ENCODE measurements at regions not wholly inside any gene's neighbourhood (a gene's known extent, or its start where the extent isn't known, plus 50 kb on each side); places are given as distances from the start of the nearest gene placed in this dataset.

- in situ Hi-C loops (cut with MboI), result no loop called here
Observed at GRCh38 chr10:21175797-21176196, 278.7 kb upstream of the NEBL start.

More at GRCh38 chr10:21175797-21176196, 278.7 kb upstream of the NEBL start:
- intact Hi-C loops (cut with micrococcal nuclease; ENCODE audit: unreplicated experiment), result no loop called here
- 26% methylated on average over 4 of the region's 4 CpGs for WGBS (ENCODE audit: insufficient coverage, insufficient replicate concordance, low lambda C conversion rate, missing lambda C conversion rate)
- no peak for FAIRE-seq
- SMC1A ChIA-PET (ENCODE audit: uncharacterized antibody, unreplicated experiment), result interaction anchor here (1.3 kb wide), 1 partner anchor 12 kb away, joined by 3 read pairs; no protein-coding TSS in a partner anchor
- H3K9ac ChIP-seq (ENCODE audit: control insufficient read depth, insufficient read depth, low read length), result no peak overlapping the region
- TF ChIP-seq, protein P1, sequence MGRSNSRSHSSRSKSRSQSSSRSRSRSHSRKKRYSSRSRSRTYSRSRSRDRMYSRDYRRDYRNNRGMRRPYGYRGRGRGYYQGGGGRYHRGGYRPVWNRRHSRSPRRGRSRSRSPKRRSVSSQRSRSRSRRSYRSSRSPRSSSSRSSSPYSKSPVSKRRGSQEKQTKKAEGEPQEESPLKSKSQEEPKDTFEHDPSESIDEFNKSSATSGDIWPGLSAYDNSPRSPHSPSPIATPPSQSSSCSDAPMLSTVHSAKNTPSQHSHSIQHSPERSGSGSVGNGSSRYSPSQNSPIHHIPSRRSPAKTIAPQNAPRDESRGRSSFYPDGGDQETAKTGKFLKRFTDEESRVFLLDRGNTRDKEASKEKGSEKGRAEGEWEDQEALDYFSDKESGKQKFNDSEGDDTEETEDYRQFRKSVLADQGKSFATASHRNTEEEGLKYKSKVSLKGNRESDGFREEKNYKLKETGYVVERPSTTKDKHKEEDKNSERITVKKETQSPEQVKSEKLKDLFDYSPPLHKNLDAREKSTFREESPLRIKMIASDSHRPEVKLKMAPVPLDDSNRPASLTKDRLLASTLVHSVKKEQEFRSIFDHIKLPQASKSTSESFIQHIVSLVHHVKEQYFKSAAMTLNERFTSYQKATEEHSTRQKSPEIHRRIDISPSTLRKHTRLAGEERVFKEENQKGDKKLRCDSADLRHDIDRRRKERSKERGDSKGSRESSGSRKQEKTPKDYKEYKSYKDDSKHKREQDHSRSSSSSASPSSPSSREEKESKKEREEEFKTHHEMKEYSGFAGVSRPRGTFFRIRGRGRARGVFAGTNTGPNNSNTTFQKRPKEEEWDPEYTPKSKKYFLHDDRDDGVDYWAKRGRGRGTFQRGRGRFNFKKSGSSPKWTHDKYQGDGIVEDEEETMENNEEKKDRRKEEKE (IDR thresholded peaks at IDR 0.05), result no peak
- TF ChIP-seq IKZF2 (IDR thresholded peaks at IDR 0.05) (no peak), MYC (IDR thresholded peaks at IDR 0.05; ENCODE audit: insufficient read depth, insufficient read length, insufficient replicate concordance, low read length, severe bottlenecking) (no peak), STAT1 (conservative IDR thresholded peaks at IDR 0.05) (no peak)
- peaks cover 2 to 12% of the 10 kb centered on the region in 2 experiments for H3K27me3 ChIP-seq (replicated peaks in 1 of 2; ENCODE audit: control insufficient read depth in 2 of 2, insufficient read depth in 2 of 2, low read length in 1 of 2)
- no peak overlapping the region for H3K27ac ChIP-seq (ENCODE audit: control insufficient read depth, insufficient read depth)
- H3K79me2 ChIP-seq (ENCODE audit: control insufficient read depth, insufficient read depth, low read length), result no peaks in the 10 kb centered on the region
- no peak for DNase-seq (ENCODE audit: low read depth, low spot score)
- H3K36me3 ChIP-seq (ENCODE audit: control insufficient read depth in 2 of 2, insufficient read depth in 2 of 2, low read length in 1 of 2), result no peaks in the 10 kb centered on the region
- no peaks in the 10 kb centered on the region for H4K20me1 ChIP-seq (ENCODE audit: control insufficient read depth, insufficient read depth)
- BruUV-seq (replicated peaks), result no TSS peak
- no peak overlapping the region for H3K4me3 ChIP-seq
- CTCF ChIA-PET, result interaction anchor here (0.6 kb wide), 1 partner anchor 1959 kb away, joined by 3 read pairs; no protein-coding TSS in a partner anchor
- no peaks in the 10 kb centered on the region for H3K4me1 ChIP-seq (ENCODE audit: control insufficient read depth, insufficient read depth, low read length)
- H3K4me2 ChIP-seq (ENCODE audit: control insufficient read depth, insufficient read depth), result no peak overlapping the region
- RAD21 ChIA-PET (ENCODE audit: unreplicated experiment), result no interaction called here
- no peak overlapping the region for H2AFZ ChIP-seq (ENCODE audit: control insufficient read depth, low read depth, low read length)
- no peak for ATAC-seq
- POLR2A ChIA-PET, result no interaction called here
- H3K9me3 ChIP-seq (replicated peaks; ENCODE audit: control insufficient read depth, insufficient read depth, low read length), result no peaks in the 10 kb centered on the region
